ENCODE measurements at regions not wholly inside any gene's neighbourhood (a gene's known extent, or its start where the extent isn't known, plus 50 kb on each side); places are given as distances from the start of the nearest gene placed in this dataset.
"Not testable (repeated sequence)": the region's sequence is repeated elsewhere in the genome, so short reads cannot be mapped to it uniquely, and the experiment has no call there.

DNA sequence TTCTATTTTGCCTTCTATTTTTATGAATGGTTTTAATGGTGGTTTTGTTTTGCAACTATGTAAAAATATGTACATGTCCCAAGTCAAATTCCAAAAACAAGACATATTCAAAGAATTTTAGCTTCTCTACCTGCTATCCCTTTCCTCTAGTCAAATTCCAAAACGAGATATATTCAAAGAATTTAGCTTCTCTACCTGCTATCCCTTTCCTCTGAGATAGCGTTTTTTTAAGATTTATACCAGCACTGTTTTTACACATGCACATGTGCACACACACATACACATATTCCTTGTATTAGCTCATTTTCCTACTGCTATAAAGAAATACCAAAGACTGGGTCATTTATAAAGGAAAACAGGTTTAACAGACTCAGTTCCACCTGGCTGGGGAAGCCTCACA, 199.1 kb upstream of the ARL4C start:
- Histone ChIP-seq H3K27me3 (ENCODE audit: insufficient read depth, low read length) (no peaks in the 10 kb centered on the region), H2AFZ (ENCODE audit: low read length) (no peak overlapping the region), H3K4me1 (ENCODE audit: insufficient read depth, low read length, severe bottlenecking) (no peaks in the 10 kb centered on the region), H4K20me1 (ENCODE audit: insufficient read depth, low read length) (no peaks in the 10 kb centered on the region), H3F3A (ENCODE audit: insufficient read depth, low read length) (no peaks in the 10 kb centered on the region), H3K4me2 (ENCODE audit: low read length) (no peak overlapping the region), H3K27ac (ENCODE audit: low read depth, low read length, poor library complexity, severe bottlenecking) (no peak overlapping the region), H3K4me3 (ENCODE audit: low read depth, low read length, poor library complexity, severe bottlenecking) (no peak overlapping the region), H3K79me2 (ENCODE audit: insufficient read depth, low read length) (no peaks in the 10 kb centered on the region), H3K9me3 (ENCODE audit: low read length) (no peaks in the 10 kb centered on the region), H3K36me3 (ENCODE audit: insufficient read depth, low read length) (no peaks in the 10 kb centered on the region), H3K9ac (ENCODE audit: low read length) (no peak overlapping the region), H3K9me2 (ENCODE audit: low read depth, low read length) (no peaks in the 10 kb centered on the region)
- no peak for TF ChIP-seq EZH2 (IDR thresholded peaks at IDR 0.05; ENCODE audit: borderline replicate concordance, low read length)

DNA sequence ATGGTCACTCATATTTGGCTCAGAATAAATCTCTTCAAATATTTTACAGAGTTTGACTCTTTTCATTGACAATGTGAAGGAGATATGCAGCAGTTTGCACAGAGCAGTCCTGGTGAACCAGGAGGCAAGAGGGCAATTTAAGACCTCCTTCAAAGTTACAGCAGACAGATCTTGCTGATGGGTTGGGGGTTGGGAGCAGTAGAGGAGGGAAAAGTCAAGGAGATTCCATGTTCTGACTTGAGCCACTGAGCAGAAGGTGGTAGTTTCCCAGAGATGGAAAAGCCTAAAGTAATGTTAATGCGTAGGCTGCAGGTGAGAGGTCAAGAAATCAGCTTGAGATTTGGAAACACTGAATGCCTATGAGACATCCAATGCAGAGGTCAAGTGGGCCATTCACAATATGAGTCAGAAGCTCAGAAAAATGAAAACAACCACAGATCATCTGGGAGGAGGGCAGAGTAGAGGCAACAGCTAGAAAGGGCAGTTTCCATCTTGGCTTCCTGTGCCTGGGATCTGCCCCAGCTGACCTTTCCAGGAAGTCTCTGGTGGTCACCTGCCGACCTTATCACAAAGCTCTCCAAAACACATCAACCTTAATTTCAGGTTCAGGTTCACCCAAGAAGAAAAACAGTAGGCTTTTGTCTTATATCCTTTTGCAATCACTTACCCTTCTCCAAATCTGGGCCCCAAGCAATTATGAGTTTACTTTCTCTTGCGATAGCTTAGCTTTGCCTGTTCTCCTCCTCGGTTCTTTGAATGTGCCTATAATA, 197.5 kb upstream of the ARL4C start:
- Histone ChIP-seq H4K20me1 (ENCODE audit: insufficient read depth, low read length) (no peaks in the 10 kb centered on the region), H3K27ac (ENCODE audit: low read depth, low read length, poor library complexity, severe bottlenecking) (no peak overlapping the region), H2AFZ (ENCODE audit: low read length) (no peak overlapping the region), H3K9me3 (ENCODE audit: low read length) (no peaks in the 10 kb centered on the region), H3K4me3 (ENCODE audit: low read depth, low read length, poor library complexity, severe bottlenecking) (no peak overlapping the region), H3K4me2 (ENCODE audit: low read length) (no peak overlapping the region), H3K36me3 (ENCODE audit: insufficient read depth, low read length) (no peaks in the 10 kb centered on the region), H3K4me1 (ENCODE audit: insufficient read depth, low read length, severe bottlenecking) (no peaks in the 10 kb centered on the region), H3K27me3 (ENCODE audit: insufficient read depth, low read length) (no peaks in the 10 kb centered on the region), H3F3A (ENCODE audit: insufficient read depth, low read length) (no peaks in the 10 kb centered on the region), H3K9ac (ENCODE audit: low read length) (no peak overlapping the region), H3K79me2 (ENCODE audit: insufficient read depth, low read length) (no peaks in the 10 kb centered on the region), H3K9me2 (ENCODE audit: low read depth, low read length) (no peaks in the 10 kb centered on the region)
- no peak for TF ChIP-seq EZH2 (IDR thresholded peaks at IDR 0.05; ENCODE audit: borderline replicate concordance, low read length)
- TF ChIP-seq, protein P1, sequence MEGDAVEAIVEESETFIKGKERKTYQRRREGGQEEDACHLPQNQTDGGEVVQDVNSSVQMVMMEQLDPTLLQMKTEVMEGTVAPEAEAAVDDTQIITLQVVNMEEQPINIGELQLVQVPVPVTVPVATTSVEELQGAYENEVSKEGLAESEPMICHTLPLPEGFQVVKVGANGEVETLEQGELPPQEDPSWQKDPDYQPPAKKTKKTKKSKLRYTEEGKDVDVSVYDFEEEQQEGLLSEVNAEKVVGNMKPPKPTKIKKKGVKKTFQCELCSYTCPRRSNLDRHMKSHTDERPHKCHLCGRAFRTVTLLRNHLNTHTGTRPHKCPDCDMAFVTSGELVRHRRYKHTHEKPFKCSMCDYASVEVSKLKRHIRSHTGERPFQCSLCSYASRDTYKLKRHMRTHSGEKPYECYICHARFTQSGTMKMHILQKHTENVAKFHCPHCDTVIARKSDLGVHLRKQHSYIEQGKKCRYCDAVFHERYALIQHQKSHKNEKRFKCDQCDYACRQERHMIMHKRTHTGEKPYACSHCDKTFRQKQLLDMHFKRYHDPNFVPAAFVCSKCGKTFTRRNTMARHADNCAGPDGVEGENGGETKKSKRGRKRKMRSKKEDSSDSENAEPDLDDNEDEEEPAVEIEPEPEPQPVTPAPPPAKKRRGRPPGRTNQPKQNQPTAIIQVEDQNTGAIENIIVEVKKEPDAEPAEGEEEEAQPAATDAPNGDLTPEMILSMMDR (IDR thresholded peaks at IDR 0.05; ENCODE audit: low read length), result no peak

DNA sequence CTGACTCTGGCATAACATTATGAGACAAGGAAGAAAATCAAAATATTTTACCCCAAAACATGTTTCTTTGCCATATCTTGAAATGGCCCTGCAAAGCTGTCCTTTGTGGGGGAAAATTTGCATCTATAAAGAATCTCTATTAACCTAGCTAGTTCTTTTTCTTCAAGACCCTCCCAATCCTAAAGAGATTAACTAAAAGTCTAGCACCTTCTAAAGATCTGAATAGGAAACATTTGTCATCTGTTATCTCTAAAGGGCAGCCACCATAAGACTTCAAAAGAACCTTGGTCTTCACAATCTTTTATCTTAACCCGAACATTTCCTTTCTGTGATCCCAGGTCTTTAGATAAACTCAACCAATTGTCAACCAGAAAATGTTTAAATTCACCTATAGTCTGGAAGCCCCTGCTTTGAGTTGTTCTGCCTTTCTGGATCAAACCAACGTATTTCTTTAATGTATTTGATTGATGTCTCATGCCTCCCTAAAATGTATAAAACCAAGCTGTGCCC, 196.9 kb upstream of the ARL4C start:
- not testable (repeated sequence) for H3K79me2 ChIP-seq (ENCODE audit: insufficient read depth, low read length); H3F3A ChIP-seq (ENCODE audit: insufficient read depth, low read length); H3K4me2 ChIP-seq (ENCODE audit: low read length); H4K20me1 ChIP-seq (ENCODE audit: insufficient read depth, low read length); H3K9ac ChIP-seq (ENCODE audit: low read length); H3K36me3 ChIP-seq (ENCODE audit: insufficient read depth, low read length); H3K27me3 ChIP-seq (ENCODE audit: insufficient read depth, low read length); H3K9me3 ChIP-seq (ENCODE audit: low read length); H3K27ac ChIP-seq (ENCODE audit: low read depth, low read length, poor library complexity, severe bottlenecking); H2AFZ ChIP-seq (ENCODE audit: low read length); H3K9me2 ChIP-seq (ENCODE audit: low read depth, low read length); H3K4me3 ChIP-seq (ENCODE audit: low read depth, low read length, poor library complexity, severe bottlenecking); H3K4me1 ChIP-seq (ENCODE audit: insufficient read depth, low read length, severe bottlenecking)

DNA sequence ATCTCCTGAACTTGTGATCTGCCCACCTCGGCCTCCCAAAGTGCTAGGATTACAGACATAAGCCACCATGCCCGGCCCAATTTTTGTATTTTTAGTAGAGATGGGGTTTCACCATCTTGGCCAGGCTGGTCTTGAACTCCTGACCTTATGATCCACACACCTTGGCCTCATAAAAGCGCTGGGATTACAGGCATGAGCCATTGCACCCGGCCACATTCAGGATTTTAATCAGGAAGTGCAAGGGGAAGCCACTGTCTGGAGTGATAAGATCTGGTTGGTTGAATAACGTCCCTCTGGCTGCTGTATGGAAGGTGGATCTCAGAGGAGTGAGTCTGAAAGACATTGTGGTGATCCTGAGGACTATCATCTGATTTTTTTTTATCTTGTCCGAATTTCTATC, 196.3 kb upstream of the ARL4C start:
- H4K20me1 ChIP-seq (ENCODE audit: insufficient read depth, low read length); H3K9ac ChIP-seq (ENCODE audit: low read length); H3F3A ChIP-seq (ENCODE audit: insufficient read depth, low read length); H3K9me3 ChIP-seq (ENCODE audit: low read length); H3K9me2 ChIP-seq (ENCODE audit: low read depth, low read length); H3K36me3 ChIP-seq (ENCODE audit: insufficient read depth, low read length); H3K4me1 ChIP-seq (ENCODE audit: insufficient read depth, low read length, severe bottlenecking); H3K4me3 ChIP-seq (ENCODE audit: low read depth, low read length, poor library complexity, severe bottlenecking); H3K27ac ChIP-seq (ENCODE audit: low read depth, low read length, poor library complexity, severe bottlenecking); H3K79me2 ChIP-seq (ENCODE audit: insufficient read depth, low read length); H2AFZ ChIP-seq (ENCODE audit: low read length); H3K4me2 ChIP-seq (ENCODE audit: low read length); H3K27me3 ChIP-seq (ENCODE audit: insufficient read depth, low read length): not testable (repeated sequence)

All from OCI-LY1 (cell line).